K562 (cell line): ENCODE measurements at regions not wholly inside any gene's neighbourhood (a gene's known extent, or its start where the extent isn't known, plus 50 kb on each side); places are given as distances from the start of the nearest gene placed in this dataset.

Experiments
- DEAF1 ChIP-seq: fragments of 450-650 bp; formaldehyde crosslinking; IDR thresholded peaks from 2 replicates; pipeline ENCODE4 v1.4.0; 2020; ENCODE audit warnings: mild to moderate bottlenecking, moderate library complexity
- DIDO1 ChIP-seq: fragments of 450-650 bp; IDR thresholded peaks from 2 replicates; pipeline ENCODE4 v1.6.1; 2016; ENCODE audit warnings: low read depth, missing biosample characterization, missing genetic modification characterization
- EP300 ChIP-seq: IDR thresholded peaks from 2 replicates; pipeline ENCODE4 v1.6.1; 2012; ENCODE audit warnings: low read length, improper control_type of control experiment
- ILK ChIP-seq: fragments of 450-650 bp; IDR thresholded peaks from 2 replicates; pipeline ENCODE4 v1.6.1; 2016; ENCODE audit warnings: missing genetic modification characterization, low read depth, mild to moderate bottlenecking, missing compliant biosample characterization, moderate library complexity, borderline replicate concordance
- PYGO2 ChIP-seq: fragments of 450-650 bp; IDR thresholded peaks from 2 replicates; pipeline ENCODE4 v1.6.1; 2016; ENCODE audit warnings: mild to moderate bottlenecking, missing genetic modification characterization, moderate library complexity, missing compliant biosample characterization
- SUPT5H ChIP-seq: fragments of 450-650 bp; IDR thresholded peaks from 2 replicates; pipeline ENCODE4 v1.6.1; 2016
- ZNF318 ChIP-seq, 2 experiments: fragments of 450-650 bp; IDR thresholded peaks; 2 replicates each; pipeline ENCODE4 v1.6.1; 2016; ENCODE audit warnings: mild to moderate bottlenecking in 2 of 2, borderline replicate concordance in 1 of 2, low read depth in 1 of 2, moderate library complexity in 1 of 2
- ZNF583 ChIP-seq: fragments of 250-450 bp; sonication (Bioruptor Pico); IDR thresholded peaks from 2 replicates; pipeline ENCODE4 v1.4.0; 2020
- ZNF699 ChIP-seq: fragments of 250-450 bp; sonication (Bioruptor Pico); IDR thresholded peaks from 2 replicates; pipeline ENCODE4 v1.8.0; 2021; ENCODE audit warnings: mild to moderate bottlenecking, moderate library complexity; ENCODE audit not compliant: insufficient replicate concordance
- ZNF830 ChIP-seq: fragments of 250-450 bp; sonication (Bioruptor Pico); IDR thresholded peaks from 2 replicates; pipeline ENCODE4 v1.5.0; 2021; ENCODE audit warnings: mild to moderate bottlenecking
- TF ChIP-seq, protein P1 (sequence below), 3 experiments: fragments of 200-800 bp in 1 of 3; sonication (Bioruptor generic) in 1 of 3; sonication (generic) in 1 of 3; formaldehyde crosslinking in 1 of 3; IDR thresholded peaks; 2 replicates each; pipeline versions ENCODE4 v1.6.1 to v1.8.0; 2016 to 2022; ENCODE audit warnings: mild to moderate bottlenecking in 2 of 3, missing compliant biosample characterization in 2 of 3, missing genetic modification characterization in 2 of 3, missing genetic modification reagents in 1 of 3
- TF ChIP-seq, protein P2 (sequence below): fragments of 250-450 bp; sonication (Bioruptor Pico); IDR thresholded peaks from 2 replicates; pipeline ENCODE4 v1.4.0; 2020; ENCODE audit warnings: borderline replicate concordance
- TF ChIP-seq, protein P3 (sequence below): IDR thresholded peaks from 2 replicates; pipeline ENCODE4 v1.6.1; 2014; ENCODE audit warnings: antibody characterized with exemption

DNA sequence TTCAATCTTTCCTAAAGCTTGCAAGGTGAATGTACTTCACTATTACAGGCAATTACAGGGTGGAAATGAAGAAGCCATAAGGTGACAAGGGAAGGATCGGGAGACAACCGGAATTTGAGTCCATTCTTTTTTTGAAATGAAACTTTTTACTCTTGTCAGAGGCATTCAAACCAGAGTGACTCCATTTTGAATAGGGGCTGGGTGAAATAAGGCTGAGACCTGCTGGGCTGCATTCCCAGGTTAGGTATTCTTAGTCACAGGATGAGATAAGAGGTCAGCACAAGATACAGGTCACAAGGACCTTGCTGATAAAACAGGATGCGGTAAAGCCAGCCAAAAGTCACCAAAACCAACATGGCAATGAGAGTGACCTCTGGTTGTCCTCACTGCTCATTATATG lies 363.3 kb downstream of the TYW1 start (continued):
- no peak for TF ChIP-seq ZNF318 (IDR thresholded peaks at IDR 0.05; ENCODE audit: borderline replicate concordance in 1 of 2, low read depth in 1 of 2)
- TF ChIP-seq DEAF1 (CRISPR knock-in tag), result no peak
- TF ChIP-seq ILK (tag), result peak; percentile 72
- peak; percentile 44 for TF ChIP-seq EP300
- TF ChIP-seq, protein P1, sequence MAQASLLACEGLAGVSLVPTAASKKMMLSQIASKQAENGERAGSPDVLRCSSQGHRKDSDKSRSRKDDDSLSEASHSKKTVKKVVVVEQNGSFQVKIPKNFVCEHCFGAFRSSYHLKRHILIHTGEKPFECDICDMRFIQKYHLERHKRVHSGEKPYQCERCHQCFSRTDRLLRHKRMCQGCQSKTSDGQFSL (CRISPR knock-in tag; IDR thresholded peaks at IDR 0.05), result no peak
- TF ChIP-seq, protein P1 (tag; IDR thresholded peaks at IDR 0.05), result peak in 1 of 2 experiments; percentile 81; a peak in 2 of 4 replicates
- TF ChIP-seq, protein P2, sequence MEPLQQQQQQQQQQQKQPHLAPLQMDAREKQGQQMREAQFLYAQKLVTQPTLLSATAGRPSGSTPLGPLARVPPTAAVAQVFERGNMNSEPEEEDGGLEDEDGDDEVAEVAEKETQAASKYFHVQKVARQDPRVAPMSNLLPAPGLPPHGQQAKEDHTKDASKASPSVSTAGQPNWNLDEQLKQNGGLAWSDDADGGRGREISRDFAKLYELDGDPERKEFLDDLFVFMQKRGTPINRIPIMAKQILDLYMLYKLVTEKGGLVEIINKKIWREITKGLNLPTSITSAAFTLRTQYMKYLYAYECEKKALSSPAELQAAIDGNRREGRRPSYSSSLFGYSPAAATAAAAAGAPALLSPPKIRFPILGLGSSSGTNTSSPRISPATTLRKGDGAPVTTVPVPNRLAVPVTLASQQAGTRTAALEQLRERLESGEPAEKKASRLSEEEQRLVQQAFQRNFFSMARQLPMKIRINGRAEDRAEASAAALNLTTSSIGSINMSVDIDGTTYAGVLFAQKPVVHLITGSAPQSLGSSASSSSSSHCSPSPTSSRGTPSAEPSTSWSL, result 0 out of 2 replicates have a peak, but pooled peaks have one; percentile 35
- TF ChIP-seq DIDO1 (tag), result 0 out of 2 replicates have a peak, but pooled peaks have one; percentile 49
- peak; percentile 97 for TF ChIP-seq ZNF583 (CRISPR knock-in tag)
- TF ChIP-seq PYGO2 (tag), result peak; percentile 93
- no peak for TF ChIP-seq ZNF830
- peak; percentile 23 for TF ChIP-seq ZNF699 (CRISPR knock-in tag)
- no peak for TF ChIP-seq SUPT5H
- TF ChIP-seq, protein P3, sequence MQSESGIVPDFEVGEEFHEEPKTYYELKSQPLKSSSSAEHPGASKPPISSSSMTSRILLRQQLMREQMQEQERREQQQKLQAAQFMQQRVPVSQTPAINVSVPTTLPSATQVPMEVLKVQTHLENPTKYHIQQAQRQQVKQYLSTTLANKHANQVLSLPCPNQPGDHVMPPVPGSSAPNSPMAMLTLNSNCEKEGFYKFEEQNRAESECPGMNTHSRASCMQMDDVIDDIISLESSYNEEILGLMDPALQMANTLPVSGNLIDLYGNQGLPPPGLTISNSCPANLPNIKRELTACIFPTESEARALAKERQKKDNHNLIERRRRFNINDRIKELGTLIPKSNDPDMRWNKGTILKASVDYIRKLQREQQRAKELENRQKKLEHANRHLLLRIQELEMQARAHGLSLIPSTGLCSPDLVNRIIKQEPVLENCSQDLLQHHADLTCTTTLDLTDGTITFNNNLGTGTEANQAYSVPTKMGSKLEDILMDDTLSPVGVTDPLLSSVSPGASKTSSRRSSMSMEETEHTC, result peak; percentile 73
